T-helper 1 cell treated with Interleukin-12 subunit alpha and Interleukin-12 subunit beta and Interleukin-4 antibody, amounts not matched to agents 30 μg/mL and 1 μg/mL, for 36 hours (primary cell): ENCODE measurements at regions not wholly inside any gene's neighbourhood (a gene's known extent, or its start where the extent isn't known, plus 50 kb on each side); places are given as distances from the start of the nearest gene placed in this dataset.
"Not testable (repeated sequence)": the region's sequence is repeated elsewhere in the genome, so short reads cannot be mapped to it uniquely, and the experiment has no call there.

Experiments used
- H3K27ac Mint-ChIP-seq: one replicate; pipeline ENCODE4 v1.8.0; 2021; ENCODE audit warnings: mild to moderate bottlenecking, mixed read lengths
- H3K27me3 Mint-ChIP-seq: one replicate; pipeline ENCODE4 v1.8.0; 2021; ENCODE audit warnings: low read depth, mixed read lengths
- H3K36me3 Mint-ChIP-seq: one replicate; pipeline ENCODE4 v1.8.0; 2021; ENCODE audit warnings: low read depth, mixed read lengths
- H3K4me1 Mint-ChIP-seq: one replicate; pipeline ENCODE4 v1.8.0; 2021; ENCODE audit warnings: low read depth, mixed read lengths
- H3K4me3 Mint-ChIP-seq: one replicate; pipeline ENCODE4 v1.8.0; 2021; ENCODE audit warnings: mild to moderate bottlenecking, moderate library complexity, mixed read lengths
- H3K9me3 Mint-ChIP-seq: one replicate; pipeline ENCODE4 v1.8.0; 2021; ENCODE audit warnings: mixed read lengths

DNA sequence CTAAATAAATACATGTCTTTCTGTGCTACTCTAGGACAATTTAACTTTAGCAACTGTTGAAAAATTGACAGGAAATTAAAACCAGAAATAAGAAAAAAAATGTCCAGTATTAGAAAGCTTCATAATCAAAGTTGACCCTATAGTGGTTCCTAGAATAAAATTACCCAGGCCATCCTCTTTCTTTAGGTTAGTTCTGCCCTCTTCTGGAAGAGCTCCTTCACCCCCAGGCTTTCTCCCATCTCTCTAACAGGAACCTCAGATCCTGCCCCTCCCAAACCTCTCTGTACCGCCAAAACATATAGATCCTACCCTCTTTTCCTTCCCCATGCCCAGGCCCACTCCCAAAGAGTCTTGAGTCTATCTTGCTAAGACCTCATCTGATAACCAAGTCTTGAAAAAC, 159.4 kb upstream of the CDK1 start:
- Mint-ChIP-seq H3K36me3 (peaks cover 6% of the 10 kb centered on the region), H3K4me1 (peaks cover 13% of the 10 kb centered on the region), H3K27me3 (no peaks in the 10 kb centered on the region), H3K9me3 (no peaks in the 10 kb centered on the region), H3K4me3 (no peak overlapping the region), H3K27ac (peak overlapping the region; percentile 22)

- Mint-ChIP-seq H3K36me3 (peaks cover 15% of the 10 kb centered on the region), H3K27me3 (no peaks in the 10 kb centered on the region), H3K4me3 (no peak overlapping the region), H3K27ac (no peak overlapping the region), H3K4me1 (peaks cover 21% of the 10 kb centered on the region), H3K9me3 (no peaks in the 10 kb centered on the region)
Observed at GRCh38 chr10:60615541-60615940, 162.7 kb upstream of the CDK1 start.

DNA sequence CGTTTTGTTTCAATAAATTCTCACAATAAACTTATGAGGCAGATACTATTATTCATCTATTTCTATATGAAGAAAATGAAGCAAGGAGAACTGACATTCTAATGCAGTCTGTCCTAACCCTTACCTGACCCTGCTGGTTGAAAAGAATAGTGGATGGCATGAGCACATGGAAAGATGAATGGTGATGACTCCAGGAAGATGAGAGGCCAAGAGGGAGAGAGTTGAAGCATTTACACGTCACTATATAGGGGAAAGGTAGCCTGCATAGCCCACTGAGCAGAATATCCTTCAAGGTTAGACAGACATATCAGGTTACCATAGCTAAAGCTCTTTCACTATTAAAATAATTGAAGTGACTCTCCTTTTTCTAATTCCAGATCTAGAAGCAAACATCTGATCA, 163.9 kb upstream of the CDK1 start:
- Mint-ChIP-seq H3K27ac (no peak overlapping the region), H3K27me3 (no peaks in the 10 kb centered on the region), H3K4me3 (no peak overlapping the region), H3K4me1 (peaks cover 21% of the 10 kb centered on the region), H3K36me3 (peaks cover 15% of the 10 kb centered on the region), H3K9me3 (no peaks in the 10 kb centered on the region)

DNA sequence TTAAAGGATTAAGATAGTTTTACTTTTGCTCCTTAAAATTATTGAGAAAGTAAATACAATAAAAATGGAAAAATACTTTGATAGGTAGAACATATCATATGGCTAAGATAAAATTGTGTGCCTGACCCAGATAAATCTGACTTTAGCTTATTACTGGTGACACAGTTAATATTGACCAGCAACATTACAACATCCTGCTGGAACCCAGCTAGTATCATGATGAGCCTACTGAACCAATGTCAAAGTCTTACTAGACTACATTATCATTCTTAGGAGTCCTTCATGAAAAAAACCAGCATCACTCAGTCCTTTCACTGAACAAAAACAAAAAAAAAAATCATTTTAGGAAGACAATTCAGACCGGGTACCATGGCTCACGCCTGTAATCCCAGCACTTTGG, 164.8 kb upstream of the CDK1 start:
- H3K4me1 Mint-ChIP-seq, result peaks cover 23% of the 10 kb centered on the region
- H3K4me3 Mint-ChIP-seq, result no peak overlapping the region
- H3K36me3 Mint-ChIP-seq, result peaks cover 18% of the 10 kb centered on the region
- no peak overlapping the region for H3K27ac Mint-ChIP-seq
- H3K9me3 Mint-ChIP-seq, result no peaks in the 10 kb centered on the region
- no peaks in the 10 kb centered on the region for H3K27me3 Mint-ChIP-seq

DNA sequence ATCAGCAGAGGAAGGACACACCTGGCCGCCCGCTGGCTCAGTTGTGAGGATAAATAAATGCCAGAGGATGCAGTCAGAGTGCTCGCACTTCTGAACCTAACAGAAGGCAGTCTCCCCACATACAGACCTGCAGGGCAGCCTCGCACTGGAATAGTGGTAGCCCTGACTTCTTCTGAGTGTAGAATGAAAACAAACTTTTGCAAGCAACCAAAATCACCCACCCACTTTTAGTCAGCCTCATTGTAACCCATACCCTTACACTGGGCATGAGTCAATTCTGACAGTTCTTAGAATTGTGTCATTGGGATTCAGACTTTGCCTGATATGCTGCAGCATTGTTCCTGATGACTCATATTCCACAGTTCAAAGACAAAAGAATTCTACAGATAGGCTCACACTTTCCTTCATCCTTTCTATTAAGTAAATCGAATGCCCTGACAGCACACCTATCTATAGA, 167.0 kb upstream of the CDK1 start:
- Mint-ChIP-seq H3K27me3 (no peaks in the 10 kb centered on the region), H3K9me3 (no peaks in the 10 kb centered on the region), H3K36me3 (peaks cover 27% of the 10 kb centered on the region), H3K4me3 (no peak overlapping the region), H3K4me1 (peaks cover 27% of the 10 kb centered on the region), H3K27ac (no peak overlapping the region)

- H3K4me3 Mint-ChIP-seq, result no peak overlapping the region
- H3K4me1 Mint-ChIP-seq, result peaks cover 25% of the 10 kb centered on the region
- no peaks in the 10 kb centered on the region for H3K9me3 Mint-ChIP-seq
Observed at GRCh38 chr10:60607372-60607771, 170.9 kb upstream of the CDK1 start.

DNA sequence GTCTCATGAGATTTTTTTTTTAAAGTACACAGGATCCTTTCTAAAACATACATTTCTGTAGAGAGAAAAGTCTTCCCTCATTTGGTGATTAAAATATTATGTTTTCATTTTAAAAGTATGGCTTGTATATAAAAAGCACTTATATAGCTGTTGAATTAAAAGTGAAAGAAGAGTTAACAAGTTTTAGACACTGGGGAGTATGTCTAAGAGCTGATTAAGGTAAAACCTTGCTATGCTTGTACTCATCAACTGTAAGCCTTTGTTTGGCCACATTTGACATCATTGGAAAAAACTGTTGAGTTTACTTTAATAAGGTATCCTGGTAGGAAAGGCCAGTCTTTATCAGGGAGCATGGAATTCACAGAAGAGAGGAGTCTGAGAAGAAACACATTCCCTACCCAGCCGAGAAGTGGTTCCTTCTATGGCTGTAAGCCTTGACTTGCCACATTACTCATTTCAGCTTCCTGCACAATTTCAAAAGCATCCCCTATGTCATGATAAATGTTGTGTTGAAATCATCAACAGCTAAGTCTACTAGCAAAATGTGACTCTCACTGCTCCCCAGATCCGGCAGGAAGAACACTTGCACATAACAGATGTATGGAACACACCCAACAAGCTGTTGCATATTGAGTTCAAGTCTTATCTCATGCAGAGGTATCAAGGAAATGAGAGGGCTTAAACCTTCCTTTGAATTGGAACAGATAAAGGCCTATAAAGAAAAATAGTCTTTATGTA, 171.8 kb upstream of the CDK1 start:
- no peaks in the 10 kb centered on the region for H3K27me3 Mint-ChIP-seq
- H3K4me1 Mint-ChIP-seq, result peaks cover 21% of the 10 kb centered on the region
- no peak overlapping the region for H3K4me3 Mint-ChIP-seq
- H3K9me3 Mint-ChIP-seq, result no peaks in the 10 kb centered on the region
- peak overlapping the region; percentile 17 for H3K27ac Mint-ChIP-seq
- peaks cover 17% of the 10 kb centered on the region for H3K36me3 Mint-ChIP-seq

More at GRCh38 chr10:60607372-60607771, 170.9 kb upstream of the CDK1 start:
- no peaks in the 10 kb centered on the region for H3K27me3 Mint-ChIP-seq
- no peak overlapping the region for H3K27ac Mint-ChIP-seq
- H3K36me3 Mint-ChIP-seq, result peaks cover 19% of the 10 kb centered on the region

DNA sequence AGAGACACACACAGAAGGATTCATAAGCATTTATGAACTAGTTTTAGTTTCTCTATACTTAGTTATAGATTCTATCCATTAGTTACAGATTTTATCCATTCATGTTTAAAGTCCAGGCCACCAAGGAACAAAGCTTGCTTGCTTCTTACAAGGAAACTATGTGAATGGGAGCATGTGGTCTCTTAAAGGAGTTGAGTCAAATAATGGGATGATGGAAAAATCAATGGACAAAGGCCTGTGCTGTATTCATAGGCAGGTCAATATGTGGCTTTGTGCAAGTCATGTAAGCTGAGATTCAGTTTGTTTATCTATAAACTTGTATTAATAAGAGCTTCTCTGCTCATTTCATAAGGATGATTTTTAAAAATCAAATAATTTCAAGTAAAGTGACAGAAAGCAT, 172.8 kb upstream of the CDK1 start:
- Mint-ChIP-seq H3K27me3 (no peaks in the 10 kb centered on the region), H3K36me3 (peaks cover 14% of the 10 kb centered on the region), H3K9me3 (no peaks in the 10 kb centered on the region), H3K4me1 (peaks cover 15% of the 10 kb centered on the region), H3K4me3 (no peak overlapping the region), H3K27ac (no peak overlapping the region)

- Mint-ChIP-seq H3K36me3 (peaks cover 14% of the 10 kb centered on the region), H3K4me1 (peaks cover 15% of the 10 kb centered on the region), H3K9me3 (no peaks in the 10 kb centered on the region), H3K4me3 (no peak overlapping the region), H3K27me3 (no peaks in the 10 kb centered on the region), H3K27ac (no peak overlapping the region)
Observed at GRCh38 chr10:60604342-60604741, 173.9 kb upstream of the CDK1 start.

GRCh38 chr10:60597513-60597912, 180.8 kb upstream of the CDK1 start:
- Mint-ChIP-seq H3K4me1 (peaks cover 22% of the 10 kb centered on the region), H3K27ac (no peak overlapping the region), H3K36me3 (peaks cover 9% of the 10 kb centered on the region)

DNA sequence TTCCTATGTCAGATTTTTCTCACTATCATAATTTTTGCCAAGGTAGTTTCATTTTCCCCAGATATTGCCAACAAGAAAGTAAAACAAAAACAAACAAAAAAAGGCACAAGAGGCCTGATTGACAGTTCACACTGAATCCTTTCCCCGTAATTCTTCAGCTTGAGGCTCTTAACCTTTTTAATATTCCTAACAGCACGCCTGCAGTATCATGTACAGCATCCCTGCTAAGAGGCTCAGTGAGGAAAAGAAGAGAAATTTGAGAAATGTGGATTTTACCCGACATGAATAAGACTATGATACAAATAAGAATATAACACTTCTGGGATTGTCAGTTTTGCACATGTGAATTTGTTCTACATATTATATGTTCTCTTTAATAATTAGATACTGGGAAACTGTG, 182.4 kb upstream of the CDK1 start:
- Mint-ChIP-seq H3K27ac (peak overlapping the region; percentile 37), H3K27me3 (no peaks in the 10 kb centered on the region), H3K9me3 (no peaks in the 10 kb centered on the region), H3K4me3 (no peak overlapping the region), H3K4me1 (peaks cover 22% of the 10 kb centered on the region), H3K36me3 (peaks cover 17% of the 10 kb centered on the region)

More at GRCh38 chr10:60597513-60597912, 180.8 kb upstream of the CDK1 start:
- H3K27me3 Mint-ChIP-seq, result no peaks in the 10 kb centered on the region
- H3K4me3 Mint-ChIP-seq, result no peak overlapping the region
- H3K9me3 Mint-ChIP-seq, result no peaks in the 10 kb centered on the region

DNA sequence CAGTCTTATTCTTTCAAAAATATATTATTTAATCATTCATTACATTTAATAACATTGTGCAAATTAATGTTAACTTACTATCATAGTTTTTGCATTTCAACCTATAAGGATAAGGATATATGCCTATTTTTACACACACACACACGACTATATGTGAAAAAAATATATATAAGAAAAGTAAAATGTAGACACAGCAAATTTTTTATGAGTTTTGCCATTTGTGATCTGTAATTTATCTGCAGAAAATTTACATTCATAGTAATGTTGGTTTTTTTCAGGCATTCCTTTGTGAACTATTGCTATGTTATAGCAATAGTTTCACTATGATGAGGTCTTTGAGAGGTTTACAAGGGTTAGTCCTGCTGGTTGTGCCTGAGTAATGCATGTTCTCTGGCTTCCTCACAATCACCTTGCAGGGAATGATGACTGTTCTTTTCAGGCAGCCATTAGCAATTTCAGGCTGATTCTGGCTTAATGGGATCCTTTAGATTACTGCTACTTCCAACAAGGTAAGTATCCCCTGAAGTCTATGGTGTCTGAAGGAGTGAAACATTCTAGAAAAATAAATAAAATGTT, 183.7 kb upstream of the CDK1 start:
- H3K27ac Mint-ChIP-seq, result no peak overlapping the region
- H3K27me3 Mint-ChIP-seq, result no peaks in the 10 kb centered on the region
- peaks cover 22% of the 10 kb centered on the region for H3K36me3 Mint-ChIP-seq
- H3K4me1 Mint-ChIP-seq, result peaks cover 22% of the 10 kb centered on the region
- H3K4me3 Mint-ChIP-seq, result no peak overlapping the region
- no peaks in the 10 kb centered on the region for H3K9me3 Mint-ChIP-seq

DNA sequence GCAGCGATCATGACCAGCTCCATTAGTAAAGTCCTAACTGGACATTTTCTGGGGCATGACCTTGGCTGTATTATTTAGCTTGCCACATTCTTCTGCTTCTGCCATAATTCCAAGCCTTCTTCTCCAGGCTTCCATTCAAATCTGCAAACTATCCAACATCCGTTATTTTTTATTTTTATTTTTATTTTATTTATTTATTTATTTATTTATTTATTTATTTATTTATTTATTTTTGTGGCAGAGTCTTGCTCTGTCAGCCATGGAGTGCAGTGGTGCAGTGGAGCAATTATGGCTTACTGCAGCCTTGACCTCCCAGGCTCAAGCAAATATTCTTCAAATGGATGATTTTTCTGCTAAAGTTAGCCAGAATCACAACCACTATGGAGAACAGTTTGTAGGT, 187.2 kb upstream of the CDK1 start:
- Mint-ChIP-seq H3K36me3 (peaks cover 31% of the 10 kb centered on the region), H3K4me1 (peaks cover 15% of the 10 kb centered on the region), H3K27me3 (no peaks in the 10 kb centered on the region), H3K27ac (no peak overlapping the region), H3K9me3 (no peaks in the 10 kb centered on the region), H3K4me3 (no peak overlapping the region)

DNA sequence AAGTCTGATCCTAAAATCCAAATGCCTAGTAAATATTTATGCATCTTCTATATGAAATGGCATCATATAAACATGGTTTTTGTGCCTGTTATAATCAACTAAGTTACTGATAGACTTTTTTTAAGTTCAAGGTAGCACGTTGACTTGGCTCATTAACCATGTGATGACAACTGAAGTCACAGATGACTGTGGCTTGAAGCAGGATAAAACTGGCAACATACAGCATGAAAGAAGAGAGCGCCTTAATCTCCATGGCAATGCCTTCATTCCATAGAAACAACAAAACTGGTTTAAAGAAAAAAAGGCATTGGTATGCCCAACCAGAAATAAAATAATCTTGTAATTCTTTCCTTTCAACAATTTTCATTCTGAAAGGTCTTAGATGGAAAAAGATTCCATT, 188.9 kb upstream of the CDK1 start:
- H3K36me3 Mint-ChIP-seq, result peaks cover 32% of the 10 kb centered on the region
- H3K27me3 Mint-ChIP-seq, result no peaks in the 10 kb centered on the region
- no peak overlapping the region for H3K4me3 Mint-ChIP-seq
- H3K9me3 Mint-ChIP-seq, result no peaks in the 10 kb centered on the region
- no peak overlapping the region for H3K27ac Mint-ChIP-seq
- no peaks in the 10 kb centered on the region for H3K4me1 Mint-ChIP-seq

- not testable (repeated sequence) for H3K4me1 Mint-ChIP-seq, H3K27ac Mint-ChIP-seq, H3K27me3 Mint-ChIP-seq, H3K9me3 Mint-ChIP-seq, H3K4me3 Mint-ChIP-seq
- peaks cover 39% of the 10 kb centered on the region for H3K36me3 Mint-ChIP-seq
Observed at GRCh38 chr10:60581782-60582181, 192.1 kb upstream of the ANK3 start.
